ENCODE measurements at regions not wholly inside any gene's neighbourhood (a gene's known extent, or its start where the extent isn't known, plus 50 kb on each side); places are given as distances from the start of the nearest gene placed in this dataset.

DNA sequence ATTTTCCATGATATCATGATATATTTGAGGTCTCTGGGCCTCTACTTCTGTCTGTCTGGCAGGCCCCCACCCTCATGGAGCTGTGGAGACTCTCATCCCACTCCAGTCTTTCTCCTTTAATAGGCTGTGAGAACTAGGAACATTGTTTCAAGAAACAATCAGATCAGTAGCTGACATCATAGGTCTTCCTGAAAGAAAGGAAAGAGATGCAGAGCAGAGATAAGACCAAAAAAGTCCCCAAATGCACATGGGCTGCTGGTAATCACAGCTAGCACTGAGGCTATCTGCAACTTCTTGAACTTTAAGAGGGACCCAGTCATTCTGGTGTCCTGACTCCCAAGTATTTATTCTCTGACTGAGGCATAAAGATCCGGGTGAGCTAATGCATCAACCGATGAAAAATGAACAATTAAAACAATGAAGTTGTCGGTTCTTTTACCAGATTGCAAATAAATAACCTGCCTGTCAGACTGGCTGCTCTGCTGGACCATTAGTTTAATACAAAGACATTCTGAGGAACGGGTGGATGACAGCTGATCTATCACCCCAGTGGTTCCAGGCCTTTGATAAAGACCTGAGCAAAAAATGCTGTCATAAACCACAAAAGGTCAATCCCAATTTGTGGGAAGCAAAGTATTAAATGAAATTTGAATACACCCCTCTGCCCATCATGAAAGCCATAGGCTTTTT is 780.8 kb upstream of the GOLIM4 start:
- no peak for TF ChIP-seq JUND (IDR thresholded peaks at IDR 0.05; ENCODE audit: low read depth)
- in situ Hi-C loops (cut with HindIII; ENCODE audit: low pct_unique_long_range_greater_than_20kb, low sequenced_read_pairs) = no loop called here
- no peak for DNase-seq (ENCODE audit: low read depth in 1 of 2, low spot score in 1 of 2)

DNA sequence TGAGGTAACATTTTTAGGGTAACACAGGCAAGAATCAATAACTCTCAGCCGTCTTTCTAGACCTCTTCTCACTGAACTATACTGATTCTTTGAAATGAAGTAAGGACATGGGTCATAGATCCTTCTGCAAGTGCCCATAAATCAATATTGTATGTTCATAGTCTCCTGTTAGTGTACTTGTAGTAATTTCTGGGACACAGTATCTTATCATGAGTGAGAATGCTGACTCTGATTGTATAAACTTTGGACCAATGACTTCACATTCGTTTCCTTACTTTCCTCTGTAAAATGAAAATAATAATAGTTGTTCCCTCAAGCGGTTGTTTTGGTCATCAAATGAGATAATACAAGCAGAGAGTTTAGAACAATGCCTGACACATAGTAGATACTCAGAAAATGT is 777.1 kb upstream of the GOLIM4 start:
- in situ Hi-C loops (cut with HindIII; ENCODE audit: low pct_unique_long_range_greater_than_20kb, low sequenced_read_pairs) = no loop called here
- DNase-seq (ENCODE audit: low read depth in 1 of 2, low spot score in 1 of 2) = no peak
- TF ChIP-seq JUND (IDR thresholded peaks at IDR 0.05; ENCODE audit: low read depth) = no peak

DNA sequence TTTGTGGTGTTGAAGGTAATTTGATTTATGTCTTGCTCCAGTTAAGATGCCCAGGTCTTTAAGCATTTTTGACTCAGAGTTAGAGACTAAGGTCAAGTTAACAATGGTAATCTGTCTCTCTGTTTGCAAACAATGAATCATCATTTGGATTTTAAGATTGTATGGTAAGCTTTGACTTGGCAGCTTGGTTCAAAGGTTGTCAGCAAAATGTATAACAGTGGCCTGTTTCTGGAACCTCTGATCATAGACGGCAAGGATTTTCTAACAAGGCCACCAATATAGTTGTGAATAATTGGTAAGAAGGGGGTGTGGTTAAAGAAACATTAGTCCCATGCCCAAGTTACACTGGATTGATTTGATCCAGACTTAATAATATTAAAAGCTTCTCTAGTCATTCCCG is 775.2 kb upstream of the GOLIM4 start:
- no peak for TF ChIP-seq JUND (IDR thresholded peaks at IDR 0.05; ENCODE audit: low read depth)
- DNase-seq (ENCODE audit: low read depth in 1 of 2, low spot score in 1 of 2) = no peak
- in situ Hi-C loops (cut with HindIII; ENCODE audit: low pct_unique_long_range_greater_than_20kb, low sequenced_read_pairs) = no loop called here

DNA sequence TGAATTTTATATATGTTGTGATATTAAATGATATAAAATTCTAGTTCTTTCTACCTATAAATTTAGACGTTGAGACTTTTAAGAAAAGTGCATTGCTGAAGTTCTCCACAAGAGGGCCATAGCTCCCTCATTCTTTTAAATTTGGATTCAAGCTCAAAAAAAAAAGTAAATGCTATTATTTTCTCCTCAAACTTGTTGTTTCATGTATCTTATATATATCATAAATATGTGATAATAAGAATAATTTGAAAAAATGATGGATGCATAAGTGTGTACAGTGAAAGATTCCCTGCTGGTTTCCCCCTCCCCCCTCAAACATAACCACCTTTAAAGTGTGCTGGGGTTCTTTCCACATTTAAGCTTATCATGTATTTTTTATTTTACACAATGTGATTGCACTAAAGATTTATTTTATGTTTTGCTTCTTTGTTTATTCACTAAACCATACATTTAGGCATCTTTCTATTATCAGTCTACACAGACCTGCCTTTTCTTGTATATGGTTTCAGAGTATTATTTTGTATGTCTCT is 769.4 kb upstream of the GOLIM4 start:
- in situ Hi-C loops (cut with HindIII; ENCODE audit: low pct_unique_long_range_greater_than_20kb, low sequenced_read_pairs) = no loop called here
- peak in 1 of 2 experiments; percentile 49 for DNase-seq (ENCODE audit: low read depth in 1 of 2, low spot score in 1 of 2)

DNA sequence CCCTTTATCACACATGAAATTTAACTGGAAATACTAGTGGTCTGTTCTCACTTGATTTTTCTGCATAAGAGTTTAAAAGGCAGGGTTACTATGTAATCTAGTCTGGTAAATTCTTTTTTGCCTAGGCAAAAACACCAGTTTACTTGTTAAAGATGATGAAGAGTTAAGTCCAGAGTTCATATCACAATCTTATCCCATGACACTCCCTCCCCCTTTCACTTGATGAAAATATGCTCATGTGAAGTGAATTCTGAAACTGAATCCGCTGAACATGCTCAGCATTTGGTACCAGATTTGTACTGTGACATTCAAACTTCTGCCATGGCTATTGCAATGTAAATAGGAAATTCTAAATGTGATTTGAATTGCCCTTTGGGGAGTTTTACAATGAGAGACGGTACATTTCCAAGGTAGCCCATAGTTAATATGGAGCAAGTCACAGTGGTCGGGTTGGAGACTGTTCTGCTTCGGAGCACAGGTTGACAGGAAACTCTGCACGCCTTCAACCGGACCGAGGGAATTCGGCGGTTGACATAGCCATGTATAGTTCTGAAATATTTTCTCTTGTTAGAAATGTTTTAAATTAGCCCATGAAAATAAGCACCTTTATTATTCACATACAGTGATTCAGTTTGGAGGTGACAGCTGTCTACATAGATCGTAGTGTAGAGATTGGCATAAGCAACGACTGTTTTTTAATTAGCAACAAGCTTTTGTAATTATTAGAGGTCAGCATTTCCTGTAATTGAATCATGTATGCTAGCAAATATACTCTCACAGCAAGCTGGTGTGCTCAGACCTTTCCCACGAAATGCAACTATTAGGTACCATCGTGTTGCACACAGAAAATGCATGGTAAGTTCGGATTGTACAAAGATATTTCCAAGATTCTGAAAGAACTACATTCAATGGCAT is 768.6 kb upstream of the GOLIM4 start:
- DNase-seq (ENCODE audit: low read depth in 1 of 2, low spot score in 1 of 2) = no peak
- in situ Hi-C loops (cut with HindIII; ENCODE audit: low pct_unique_long_range_greater_than_20kb, low sequenced_read_pairs) = no loop called here
- TF ChIP-seq JUND (IDR thresholded peaks at IDR 0.05; ENCODE audit: low read depth) = no peak

More for the DNA sequence above, 769.4 kb upstream of the GOLIM4 start:
- TF ChIP-seq JUND (IDR thresholded peaks at IDR 0.05; ENCODE audit: low read depth) = no peak

DNA sequence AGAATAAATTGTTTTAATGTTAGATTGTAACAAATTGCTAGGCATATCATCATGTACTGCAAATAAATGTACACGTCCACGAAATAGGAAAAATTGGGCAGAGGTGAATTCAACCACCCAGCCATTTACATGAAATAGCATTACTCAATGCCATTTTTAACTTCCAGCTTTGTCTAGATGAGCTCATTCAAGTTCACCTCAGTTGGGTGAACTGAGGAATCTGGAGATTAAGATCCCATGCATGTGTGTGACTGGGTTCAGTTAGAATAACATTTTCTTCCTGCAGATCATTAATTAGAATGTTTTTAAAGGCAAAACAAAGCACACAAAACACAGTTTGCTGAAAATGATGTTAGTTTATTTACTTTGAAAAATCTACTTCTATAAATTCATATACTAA is 767.8 kb upstream of the GOLIM4 start:
- TF ChIP-seq JUND (IDR thresholded peaks at IDR 0.05; ENCODE audit: low read depth) = no peak
- DNase-seq (ENCODE audit: low read depth in 1 of 2, low spot score in 1 of 2) = no peak
- in situ Hi-C loops (cut with HindIII; ENCODE audit: low pct_unique_long_range_greater_than_20kb, low sequenced_read_pairs) = no loop called here

DNA sequence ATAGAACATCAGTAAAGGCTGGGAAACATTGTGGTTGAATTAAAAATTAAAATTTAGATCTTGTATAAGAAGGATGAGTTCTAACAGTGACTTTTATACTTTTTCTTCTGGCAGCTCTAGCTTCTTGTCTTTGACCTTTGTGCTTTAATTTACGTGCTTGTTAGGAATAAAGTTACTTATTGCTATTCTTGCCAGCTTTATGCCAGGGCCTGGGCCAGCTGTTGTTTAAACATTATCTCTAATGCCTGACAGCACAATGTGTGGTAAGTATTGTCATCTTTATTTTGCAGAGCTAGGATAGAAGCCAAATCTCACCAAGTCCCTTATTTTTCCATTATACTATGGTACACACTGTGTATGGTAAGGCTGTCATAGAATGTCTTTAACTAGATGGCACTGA is 766.7 kb upstream of the GOLIM4 start:
- no peak for DNase-seq (ENCODE audit: low read depth in 1 of 2, low spot score in 1 of 2)
- in situ Hi-C loops (cut with HindIII; ENCODE audit: low pct_unique_long_range_greater_than_20kb, low sequenced_read_pairs) = no loop called here
- no peak for TF ChIP-seq JUND (IDR thresholded peaks at IDR 0.05; ENCODE audit: low read depth)

DNA sequence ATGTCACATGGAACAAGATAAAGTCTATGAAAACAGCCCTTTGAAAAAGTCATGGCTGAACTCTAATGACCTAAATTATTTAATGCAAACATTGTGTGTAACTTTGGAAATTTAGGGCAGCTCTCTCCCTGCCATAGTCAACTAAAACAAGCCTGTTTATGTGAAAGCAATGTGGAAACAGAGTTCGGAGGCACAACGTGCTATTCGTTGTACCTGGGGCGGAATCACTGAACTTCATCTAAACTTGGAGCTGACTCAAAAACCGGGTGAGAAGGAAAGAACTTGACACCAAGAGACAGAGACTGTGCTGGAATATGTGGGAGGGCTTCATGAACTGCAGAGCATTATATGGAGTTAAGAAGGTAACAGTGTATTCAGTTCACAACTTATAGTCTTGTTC is 764.9 kb upstream of the GOLIM4 start:
- no peak for TF ChIP-seq JUND (IDR thresholded peaks at IDR 0.05; ENCODE audit: low read depth)
- peak in 1 of 2 experiments; percentile 54 for DNase-seq (ENCODE audit: low read depth in 1 of 2, low spot score in 1 of 2)
- in situ Hi-C loops (cut with HindIII; ENCODE audit: low pct_unique_long_range_greater_than_20kb, low sequenced_read_pairs) = no loop called here

DNA sequence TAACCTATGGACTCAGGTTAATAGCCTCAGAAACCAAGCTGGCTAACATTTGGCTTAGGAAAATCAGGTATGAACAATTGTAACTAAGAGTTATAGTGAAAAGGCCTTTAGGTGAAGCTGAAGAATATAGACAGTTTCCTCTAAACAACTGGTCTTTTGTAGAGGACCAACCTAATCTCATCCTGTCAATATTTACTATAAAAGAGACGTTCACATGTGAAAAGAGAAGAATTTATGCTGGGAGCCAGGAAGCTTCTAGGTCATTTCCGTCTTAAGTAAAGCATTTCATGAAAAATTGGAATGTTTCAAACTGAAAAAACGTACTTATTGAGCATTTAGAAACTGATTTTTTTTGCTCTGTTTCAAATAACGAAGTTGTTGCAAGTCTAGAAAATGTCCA is 764.3 kb upstream of the GOLIM4 start:
- peak in 1 of 2 experiments; percentile 42 for DNase-seq (ENCODE audit: low read depth in 1 of 2, low spot score in 1 of 2)
- in situ Hi-C loops (cut with HindIII; ENCODE audit: low pct_unique_long_range_greater_than_20kb, low sequenced_read_pairs) = no loop called here
- TF ChIP-seq JUND (IDR thresholded peaks at IDR 0.05; ENCODE audit: low read depth) = no peak

DNA sequence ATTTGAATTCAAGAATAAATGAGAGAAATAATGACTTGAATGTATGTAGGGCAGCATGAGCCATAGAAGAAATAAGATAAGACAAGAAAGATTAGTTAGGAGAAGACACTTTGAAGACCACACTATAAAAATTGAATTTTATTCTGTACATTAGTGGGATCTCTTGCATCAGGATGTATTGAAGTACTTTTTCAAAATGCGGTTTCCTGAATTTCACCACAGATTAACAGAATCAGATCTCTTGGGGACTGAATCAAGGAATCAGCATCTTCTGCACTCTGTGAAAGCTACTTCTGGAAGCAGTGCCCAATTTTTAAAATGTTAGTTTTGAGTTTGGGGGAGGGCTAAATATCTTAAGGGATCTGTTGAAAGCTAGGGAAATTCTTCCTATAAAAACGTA is 763.9 kb upstream of the GOLIM4 start:
- in situ Hi-C loops (cut with HindIII; ENCODE audit: low pct_unique_long_range_greater_than_20kb, low sequenced_read_pairs) = no loop called here
- no peak for TF ChIP-seq JUND (IDR thresholded peaks at IDR 0.05; ENCODE audit: low read depth)
- no peak for DNase-seq (ENCODE audit: low read depth in 1 of 2, low spot score in 1 of 2)

DNA sequence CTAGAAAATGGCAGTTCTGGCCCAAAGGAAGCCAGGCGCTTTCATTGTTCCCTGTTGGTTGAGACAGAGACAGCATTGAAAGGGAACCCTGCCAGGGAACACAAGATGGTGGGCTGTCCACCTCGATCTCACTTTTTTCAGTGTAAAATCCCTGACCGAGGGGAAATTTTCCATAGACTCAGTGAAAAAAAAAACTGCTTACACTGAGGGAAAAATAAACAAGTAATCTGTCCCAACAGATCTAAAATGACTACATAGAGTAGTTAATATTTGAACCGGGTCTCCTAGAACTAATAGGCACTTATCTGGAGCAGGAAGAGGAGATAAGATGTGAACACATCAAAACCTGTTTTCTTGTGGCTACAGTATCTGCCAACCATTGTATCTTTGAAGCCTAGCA is 763.4 kb upstream of the GOLIM4 start:
- DNase-seq (ENCODE audit: low read depth in 1 of 2, low spot score in 1 of 2) = no peak
- in situ Hi-C loops (cut with HindIII; ENCODE audit: low pct_unique_long_range_greater_than_20kb, low sequenced_read_pairs) = no loop called here
- no peak for TF ChIP-seq JUND (IDR thresholded peaks at IDR 0.05; ENCODE audit: low read depth)

DNA sequence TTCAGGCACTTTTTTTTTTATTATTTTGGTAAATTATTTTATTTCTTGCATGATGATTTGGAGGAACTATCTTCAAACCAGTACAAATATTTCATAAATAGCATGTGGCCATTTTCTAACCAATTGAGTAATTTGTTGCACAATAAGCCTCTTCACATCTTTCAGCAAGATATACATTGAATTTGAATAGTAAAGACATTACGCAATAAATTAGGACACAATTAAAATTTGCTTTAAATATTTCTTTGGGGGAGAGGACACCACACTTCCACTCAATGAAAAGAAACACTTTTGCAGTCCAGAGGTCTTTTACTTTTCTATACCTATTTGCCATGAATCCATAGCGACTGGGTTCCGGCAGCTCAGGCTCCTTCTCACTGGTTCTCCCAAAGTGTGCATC is 762.6 kb upstream of the GOLIM4 start:
- in situ Hi-C loops (cut with HindIII; ENCODE audit: low pct_unique_long_range_greater_than_20kb, low sequenced_read_pairs) = no loop called here
- no peak for DNase-seq (ENCODE audit: low read depth in 1 of 2, low spot score in 1 of 2)
- TF ChIP-seq JUND (IDR thresholded peaks at IDR 0.05; ENCODE audit: low read depth) = no peak

DNA sequence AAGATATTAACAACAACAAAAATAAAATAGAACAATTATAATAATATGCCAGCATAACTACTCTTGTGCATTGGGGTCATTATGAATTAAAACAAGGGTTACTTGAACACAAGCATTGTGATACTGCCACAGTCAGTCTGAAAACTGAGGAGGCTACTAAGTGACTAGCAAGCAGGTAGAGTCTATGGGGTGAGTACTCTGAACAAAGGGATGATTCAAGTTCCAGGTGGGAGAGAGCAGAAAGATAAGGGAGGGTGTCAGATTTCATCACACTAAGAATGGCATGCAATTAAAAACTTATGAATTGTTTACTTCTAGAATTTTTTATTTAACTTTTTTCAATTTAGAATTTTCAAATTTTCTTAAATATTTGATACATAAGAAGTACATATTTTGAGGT is 754.4 kb upstream of the GOLIM4 start:
- DNase-seq (ENCODE audit: low read depth in 1 of 2, low spot score in 1 of 2) = no peak
- TF ChIP-seq JUND (IDR thresholded peaks at IDR 0.05; ENCODE audit: low read depth) = no peak
- in situ Hi-C loops (cut with HindIII; ENCODE audit: low pct_unique_long_range_greater_than_20kb, low sequenced_read_pairs) = no loop called here

Measured in T47D (cell line).